ENCODE measurements at regions not wholly inside any gene's neighbourhood (a gene's known extent, or its start where the extent isn't known, plus 50 kb on each side); places are given as distances from the start of the nearest gene placed in this dataset.

GRCh38 chr2:142280831-142281230 is 150.0 kb upstream of the LRP1B start:
- DNase-seq (ENCODE audit: low read depth): no peak

GRCh38 chr2:142270990-142271389 is 140.2 kb upstream of the LRP1B start:
- DNase-seq (ENCODE audit: low read depth): no peak

- no peak for DNase-seq (ENCODE audit: low read depth)
These were observed 139.5 kb upstream of the LRP1B start for GRCh38 chr2:142270291-142270690.

- no peak for DNase-seq (ENCODE audit: low read depth)
These were observed 128.5 kb upstream of the LRP1B start for GRCh38 chr2:142259356-142259755.

GRCh38 chr2:142254031-142254430 is 123.2 kb upstream of the LRP1B start:
- DNase-seq (ENCODE audit: low read depth): no peak

- no peak for DNase-seq (ENCODE audit: low read depth)
These were observed 110.2 kb upstream of the LRP1B start for GRCh38 chr2:142241016-142241415.

- no peak for DNase-seq (ENCODE audit: low read depth)
These were observed 105.4 kb upstream of the LRP1B start for GRCh38 chr2:142236181-142236580.

GRCh38 chr2:142234741-142235140 is 103.9 kb upstream of the LRP1B start:
- DNase-seq (ENCODE audit: low read depth): no peak

- DNase-seq (ENCODE audit: low read depth): no peak
These were observed 92.5 kb upstream of the LRP1B start for GRCh38 chr2:142223309-142223708.

GRCh38 chr2:142222715-142223114 is 91.9 kb upstream of the LRP1B start:
- DNase-seq (ENCODE audit: low read depth): no peak

GRCh38 chr2:142220901-142221300 is 90.1 kb upstream of the LRP1B start:
- peak; percentile 5 for DNase-seq (ENCODE audit: low read depth)

- DNase-seq (ENCODE audit: low read depth): no peak
These were observed 89.4 kb upstream of the LRP1B start for GRCh38 chr2:142220239-142220638.

- DNase-seq (ENCODE audit: low read depth): peak; percentile 14
These were observed 87.7 kb upstream of the LRP1B start for GRCh38 chr2:142218471-142218870.

GRCh38 chr2:142217804-142218203 is 87.0 kb upstream of the LRP1B start:
- peak; percentile 20 for DNase-seq (ENCODE audit: low read depth)

- DNase-seq (ENCODE audit: low read depth): no peak
These were observed 69.2 kb upstream of the LRP1B start for GRCh38 chr2:142200062-142200461.

GRCh38 chr2:142199073-142199472 is 68.3 kb upstream of the LRP1B start:
- DNase-seq (ENCODE audit: low read depth): no peak

GRCh38 chr2:142190805-142191204 is 60.0 kb upstream of the LRP1B start:
- peak; percentile 25 for DNase-seq (ENCODE audit: low read depth)

- no peak for DNase-seq (ENCODE audit: low read depth)
These were observed 58.7 kb upstream of the LRP1B start for GRCh38 chr2:142189501-142189900.

GRCh38 chr2:142188562-142188961 is 57.7 kb upstream of the LRP1B start:
- DNase-seq (ENCODE audit: low read depth): peak; percentile 4

GRCh38 chr2:142180820-142181533 is 50.2 kb upstream of the LRP1B start:
- no peak for DNase-seq (ENCODE audit: low read depth)
